ENCODE measurements at regions not wholly inside any gene's neighbourhood (a gene's known extent, or its start where the extent isn't known, plus 50 kb on each side); places are given as distances from the start of the nearest gene placed in this dataset.

DNA sequence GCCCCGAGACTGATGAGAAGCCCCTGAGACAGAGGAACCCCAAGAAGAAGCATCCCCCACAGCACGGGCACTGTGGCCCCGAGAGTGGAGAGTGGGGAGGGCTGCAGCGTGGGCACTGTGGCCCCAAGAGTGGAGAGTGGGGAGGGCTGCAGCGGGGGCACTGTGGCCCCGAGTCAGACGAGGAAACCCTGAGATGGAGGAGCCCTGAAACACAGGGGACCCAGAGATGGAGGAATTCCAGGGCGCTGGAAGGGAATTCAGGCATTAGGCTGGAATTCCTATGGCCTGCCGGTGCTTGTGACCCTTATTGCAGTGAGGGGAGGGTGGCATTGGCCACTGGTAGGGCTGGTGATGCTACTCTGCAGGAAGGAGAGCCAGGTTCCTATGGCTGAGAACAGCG, 168.6 kb upstream of the SHH start:
- no peak for TF ChIP-seq CTCF (IDR thresholded peaks at IDR 0.05; ENCODE audit: low read depth, low read length, missing control alignments)
- in situ Hi-C loops (cut with HindIII; ENCODE audit: low sequenced_read_pairs): no loop called here
- DNase-seq (ENCODE audit: low read depth): no peak
- H3K4me3 ChIP-seq (ENCODE audit: low read depth, low read length): no peak overlapping the region

DNA sequence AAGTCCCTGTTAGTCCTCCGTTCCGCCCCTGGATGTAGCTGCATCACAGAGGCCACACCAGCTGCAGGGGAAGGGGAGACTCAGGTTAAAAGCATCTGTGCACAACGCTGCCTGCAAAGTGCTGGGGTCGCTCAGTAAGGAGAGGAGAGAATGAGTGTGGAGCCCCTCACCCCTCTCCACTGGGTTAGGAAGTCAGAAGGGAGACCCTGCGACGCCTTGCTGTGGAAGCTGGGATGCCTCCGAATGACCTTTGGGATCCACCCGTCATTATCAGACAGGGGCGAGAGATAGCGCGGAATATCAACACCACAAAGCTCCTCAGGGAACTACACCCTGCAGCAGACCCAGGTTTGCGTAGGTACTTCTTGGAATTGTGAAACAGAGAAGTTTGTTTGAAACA, 167.7 kb upstream of the SHH start:
- no peak overlapping the region for H3K4me3 ChIP-seq (ENCODE audit: low read depth, low read length)
- TF ChIP-seq CTCF (IDR thresholded peaks at IDR 0.05; ENCODE audit: low read depth, low read length, missing control alignments): no peak
- no peak for DNase-seq (ENCODE audit: low read depth)
- in situ Hi-C loops (cut with HindIII; ENCODE audit: low sequenced_read_pairs): no loop called here

DNA sequence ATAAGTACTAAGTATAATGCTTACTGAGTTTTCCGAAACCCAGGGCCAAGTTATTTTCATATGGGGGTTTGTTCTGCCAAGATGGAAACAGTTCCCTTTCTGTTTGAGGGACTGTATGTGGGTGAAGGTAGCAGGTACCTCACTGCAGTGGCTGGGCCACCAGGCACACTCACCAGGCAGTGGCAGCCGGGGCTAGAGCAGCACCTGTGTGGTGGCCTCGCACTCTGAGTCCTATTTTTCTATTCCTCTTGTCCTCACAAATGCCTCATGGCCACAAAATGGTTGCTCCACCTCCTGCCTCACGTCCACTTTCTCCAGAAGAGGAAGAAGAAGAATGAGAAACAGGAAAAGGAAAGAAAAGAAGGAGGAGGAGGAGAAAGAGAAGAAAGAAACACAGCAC, 167.3 kb upstream of the SHH start:
- in situ Hi-C loops (cut with HindIII; ENCODE audit: low sequenced_read_pairs): no loop called here
- no peak overlapping the region for H3K4me3 ChIP-seq (ENCODE audit: low read depth, low read length)
- no peak for DNase-seq (ENCODE audit: low read depth)
- TF ChIP-seq CTCF (IDR thresholded peaks at IDR 0.05; ENCODE audit: low read depth, low read length, missing control alignments): no peak

GRCh38 chr7:155975490-155975889, 163.2 kb upstream of the SHH start:
- in situ Hi-C loops (cut with HindIII; ENCODE audit: low sequenced_read_pairs): no loop called here
- no peak overlapping the region for H3K4me3 ChIP-seq (ENCODE audit: low read depth, low read length)
- DNase-seq (ENCODE audit: low read depth): no peak
- no peak for TF ChIP-seq CTCF (IDR thresholded peaks at IDR 0.05; ENCODE audit: low read depth, low read length, missing control alignments)

DNA sequence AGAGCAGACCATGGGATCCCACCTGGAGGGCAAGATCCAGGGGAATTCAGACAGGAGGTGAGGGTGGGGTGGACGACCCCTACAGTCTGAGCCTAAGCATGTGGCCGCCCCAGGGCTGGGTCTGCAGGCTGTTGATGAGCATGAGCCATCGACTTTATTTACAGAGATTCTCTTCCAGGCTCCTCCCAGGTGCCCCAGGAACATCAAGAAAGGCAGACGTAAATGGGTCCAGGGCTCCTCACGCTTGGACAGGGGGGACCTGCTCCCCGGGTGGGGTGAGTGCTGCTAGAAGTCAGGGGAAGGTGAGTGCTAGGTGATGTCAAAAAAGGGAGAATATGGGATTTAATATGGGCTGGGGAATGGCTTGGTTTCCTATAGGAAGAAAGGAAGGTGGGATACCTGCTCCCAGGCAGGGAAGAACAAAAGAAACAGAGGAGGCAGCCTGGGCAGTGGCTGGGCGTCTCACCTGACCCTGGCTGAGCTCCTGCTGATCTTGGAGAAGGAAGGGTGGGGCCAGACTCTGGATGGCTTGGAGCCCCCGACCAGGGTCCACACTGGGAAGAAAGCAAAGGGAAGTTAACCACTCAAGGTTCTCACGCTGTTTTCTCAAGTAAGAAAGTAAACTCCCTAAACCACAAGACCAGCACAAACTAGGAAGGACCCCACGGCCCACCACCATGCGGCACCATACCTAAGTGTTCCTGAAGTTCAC, 162.1 kb upstream of the SHH start:
- DNase-seq (ENCODE audit: low read depth): no peak
- no peak for TF ChIP-seq CTCF (IDR thresholded peaks at IDR 0.05; ENCODE audit: low read depth, low read length, missing control alignments)
- in situ Hi-C loops (cut with HindIII; ENCODE audit: low sequenced_read_pairs): no loop called here
- no peak overlapping the region for H3K4me3 ChIP-seq (ENCODE audit: low read depth, low read length)

GRCh38 chr7:155973451-155973997, 161.3 kb upstream of the SHH start:
- DNase-seq (ENCODE audit: low read depth): no peak

More at GRCh38 chr7:155973451-155973997, 161.3 kb upstream of the SHH start:
- no peak overlapping the region for H3K4me3 ChIP-seq (ENCODE audit: low read depth, low read length)
- in situ Hi-C loops (cut with HindIII; ENCODE audit: low sequenced_read_pairs): no loop called here
- no peak for TF ChIP-seq CTCF (IDR thresholded peaks at IDR 0.05; ENCODE audit: low read depth, low read length, missing control alignments)

Measured in astrocyte of the cerebellum (primary cell).